ENCODE measurements at regions not wholly inside any gene's neighbourhood (a gene's known extent, or its start where the extent isn't known, plus 50 kb on each side); places are given as distances from the start of the nearest gene placed in this dataset.

DNA sequence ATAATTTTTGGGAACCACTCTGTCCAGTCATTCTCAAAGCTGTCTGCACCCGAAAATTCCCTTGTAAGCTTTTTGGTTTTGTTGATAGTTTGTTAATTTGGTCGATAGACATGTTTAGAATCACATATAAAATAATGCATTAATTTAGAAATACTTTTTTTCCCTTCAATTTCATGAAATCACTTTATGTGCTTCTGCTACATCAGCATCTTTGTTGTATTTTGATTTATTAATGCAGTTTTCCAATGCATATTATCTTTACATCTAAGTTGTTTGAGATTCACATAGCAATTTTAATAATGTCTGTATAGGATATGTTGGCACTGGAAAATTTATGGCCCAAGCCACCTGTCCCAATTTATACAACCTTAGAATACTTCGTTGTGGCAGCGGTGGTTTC is 60.6 kb upstream of the SV2C start (continued):
- TF ChIP-seq CTBP2 (IDR thresholded peaks at IDR 0.05; ENCODE audit: borderline replicate concordance, insufficient read depth, insufficient read length, low read length) (no peak), SP1 (IDR thresholded peaks at IDR 0.05; ENCODE audit: low read depth, low read length) (no peak), EP300 (IDR thresholded peaks at IDR 0.05; ENCODE audit: borderline replicate concordance in 1 of 2, low read depth in 2 of 2, low read length in 2 of 2) (no peak), TBP (IDR thresholded peaks at IDR 0.05; ENCODE audit: low read depth, low read length) (no peak)

Data from H1 (cell line).